ENCODE measurements at regions not wholly inside any gene's neighbourhood (a gene's known extent, or its start where the extent isn't known, plus 50 kb on each side); places are given as distances from the start of the nearest gene placed in this dataset.
A peak's percentile ranks its signal among the peaks of the same experiment; 100 is the strongest.

DNA sequence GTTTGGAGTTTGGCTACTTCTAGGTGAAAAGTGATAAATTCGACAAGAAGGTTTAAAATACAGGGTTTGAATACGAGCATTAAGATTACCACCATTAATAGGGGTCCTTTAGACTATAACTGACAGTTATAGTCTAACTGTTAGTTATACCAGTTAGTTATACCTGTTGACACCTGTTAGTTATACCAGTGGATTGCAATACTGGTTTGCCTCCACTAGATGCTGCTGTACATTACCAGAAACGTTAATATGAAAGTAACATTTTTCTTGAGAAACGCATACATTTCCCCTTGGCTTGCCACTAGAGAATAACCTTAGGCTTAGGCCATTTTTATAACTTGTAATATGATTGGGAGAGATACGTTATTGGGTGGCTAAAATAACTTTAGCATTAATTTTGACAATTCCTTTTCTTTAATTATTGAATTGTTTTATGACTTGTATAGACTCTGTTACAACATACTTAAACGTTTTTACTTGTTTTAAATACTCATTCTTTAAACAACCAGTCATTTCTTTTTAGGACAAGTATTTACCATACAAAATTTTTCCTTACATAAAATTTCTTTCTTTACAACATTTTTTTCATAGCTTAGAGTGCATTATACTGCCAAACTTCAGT is 911.2 kb downstream of the FSTL5 start:
- H3K27me3 ChIP-seq, result no peaks in the 10 kb centered on the region
- no peaks in the 10 kb centered on the region for H3K36me3 ChIP-seq (replicated peaks; ENCODE audit: insufficient read depth, low read depth)
- no peak overlapping the region for H3K27ac ChIP-seq
- H3K79me2 ChIP-seq, result no peaks in the 10 kb centered on the region
- DNase-seq (ENCODE audit: low spot score), result peak; percentile 21
- 66% methylated on average over 6 of the region's 6 CpGs for WGBS (ENCODE audit: low lambda C conversion rate, missing lambda C conversion rate)
- TF ChIP-seq, protein P1, sequence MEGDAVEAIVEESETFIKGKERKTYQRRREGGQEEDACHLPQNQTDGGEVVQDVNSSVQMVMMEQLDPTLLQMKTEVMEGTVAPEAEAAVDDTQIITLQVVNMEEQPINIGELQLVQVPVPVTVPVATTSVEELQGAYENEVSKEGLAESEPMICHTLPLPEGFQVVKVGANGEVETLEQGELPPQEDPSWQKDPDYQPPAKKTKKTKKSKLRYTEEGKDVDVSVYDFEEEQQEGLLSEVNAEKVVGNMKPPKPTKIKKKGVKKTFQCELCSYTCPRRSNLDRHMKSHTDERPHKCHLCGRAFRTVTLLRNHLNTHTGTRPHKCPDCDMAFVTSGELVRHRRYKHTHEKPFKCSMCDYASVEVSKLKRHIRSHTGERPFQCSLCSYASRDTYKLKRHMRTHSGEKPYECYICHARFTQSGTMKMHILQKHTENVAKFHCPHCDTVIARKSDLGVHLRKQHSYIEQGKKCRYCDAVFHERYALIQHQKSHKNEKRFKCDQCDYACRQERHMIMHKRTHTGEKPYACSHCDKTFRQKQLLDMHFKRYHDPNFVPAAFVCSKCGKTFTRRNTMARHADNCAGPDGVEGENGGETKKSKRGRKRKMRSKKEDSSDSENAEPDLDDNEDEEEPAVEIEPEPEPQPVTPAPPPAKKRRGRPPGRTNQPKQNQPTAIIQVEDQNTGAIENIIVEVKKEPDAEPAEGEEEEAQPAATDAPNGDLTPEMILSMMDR (IDR thresholded peaks at IDR 0.05; ENCODE audit: poor library complexity), result peak; percentile 53
- no peak for TF ChIP-seq EZH2 (IDR thresholded peaks at IDR 0.05; ENCODE audit: borderline replicate concordance)
- H3K9me2 ChIP-seq (replicated peaks; ENCODE audit: insufficient read depth), result no peaks in the 10 kb centered on the region
- H3K4me1 ChIP-seq (ENCODE audit: insufficient read depth), result no peaks in the 10 kb centered on the region
- no peak overlapping the region for H3K4me2 ChIP-seq
- H4K20me1 ChIP-seq (ENCODE audit: insufficient read depth, poor library complexity, severe bottlenecking), result no peaks in the 10 kb centered on the region
- no peak overlapping the region for H3K4me3 ChIP-seq
- no peak overlapping the region for H2AFZ ChIP-seq
- no peaks in the 10 kb centered on the region for H3K9me3 ChIP-seq (ENCODE audit: low read depth)

DNA sequence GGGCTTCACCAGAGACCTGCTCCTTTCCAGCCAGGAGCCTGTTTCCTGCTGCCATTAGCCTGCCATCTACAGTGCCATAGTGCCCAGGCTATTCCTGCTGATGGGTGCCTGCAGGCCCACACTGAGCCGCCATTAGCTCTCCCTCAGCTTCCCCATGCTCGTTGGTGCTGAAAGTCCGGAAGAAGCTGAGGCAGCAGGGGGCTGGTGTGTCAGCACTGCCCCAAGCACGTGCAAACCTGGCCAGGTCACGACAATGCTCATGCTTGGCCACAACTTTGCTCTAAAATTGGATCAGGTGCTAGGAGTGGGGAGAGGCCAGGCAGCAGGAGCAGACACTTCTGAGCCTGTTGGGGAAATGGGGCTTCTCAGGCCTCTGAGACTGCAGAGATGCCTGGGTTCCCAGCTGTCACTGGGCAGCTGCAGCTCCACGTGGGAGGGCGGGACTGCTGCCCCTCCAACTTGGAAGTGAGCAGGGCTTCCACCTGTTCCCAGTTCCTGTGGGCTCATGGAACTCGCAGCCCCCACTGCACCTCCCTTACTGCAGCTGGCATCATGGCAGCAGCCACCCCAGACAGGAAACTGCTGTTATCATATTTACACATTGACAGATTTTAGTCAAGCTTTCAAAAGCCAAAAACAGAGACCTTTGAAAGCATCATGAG is 913.9 kb downstream of the FSTL5 start:
- Histone ChIP-seq H3K9me3 (ENCODE audit: low read depth) (no peaks in the 10 kb centered on the region), H3K4me2 (no peak overlapping the region), H3K36me3 (replicated peaks; ENCODE audit: insufficient read depth, low read depth) (no peaks in the 10 kb centered on the region), H3K4me1 (ENCODE audit: insufficient read depth) (no peaks in the 10 kb centered on the region), H2AFZ (no peak overlapping the region), H3K9me2 (replicated peaks; ENCODE audit: insufficient read depth) (no peaks in the 10 kb centered on the region), H4K20me1 (ENCODE audit: insufficient read depth, poor library complexity, severe bottlenecking) (no peaks in the 10 kb centered on the region), H3K4me3 (no peak overlapping the region), H3K79me2 (no peaks in the 10 kb centered on the region), H3K27me3 (no peaks in the 10 kb centered on the region), H3K27ac (no peak overlapping the region)
- no peak for DNase-seq (ENCODE audit: low spot score)
- 91% methylated on average over 8 of the region's 8 CpGs for WGBS (ENCODE audit: low lambda C conversion rate, missing lambda C conversion rate)
- TF ChIP-seq EZH2phosphoT487 (IDR thresholded peaks at IDR 0.05; ENCODE audit: low read depth, severe bottlenecking, unreplicated experiment) (no peak), EZH2 (IDR thresholded peaks at IDR 0.05; ENCODE audit: borderline replicate concordance) (no peak)
- TF ChIP-seq, protein P1 (IDR thresholded peaks at IDR 0.05; ENCODE audit: poor library complexity), result no peak

DNA sequence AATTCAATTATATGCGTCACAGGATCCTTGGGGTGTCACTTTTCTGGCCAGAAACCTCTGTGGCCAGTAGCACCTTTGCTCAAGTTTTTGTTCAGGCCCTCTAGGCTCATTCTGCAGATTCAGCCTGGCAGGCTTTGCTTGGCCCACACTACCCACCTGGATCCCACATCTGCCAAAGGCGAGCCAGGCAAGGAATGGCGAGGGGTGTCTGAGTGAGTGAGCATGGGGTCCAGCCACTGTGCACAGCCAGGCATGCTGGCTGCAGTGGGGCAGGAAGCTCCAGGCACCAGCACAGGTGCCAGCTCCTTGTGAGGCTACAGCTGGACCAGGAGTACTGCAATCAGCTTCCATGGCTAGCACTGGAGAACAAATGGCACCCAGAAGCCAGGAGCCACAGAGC is 914.9 kb downstream of the FSTL5 start:
- TF ChIP-seq EZH2 (IDR thresholded peaks at IDR 0.05; ENCODE audit: borderline replicate concordance) (no peak), EZH2phosphoT487 (IDR thresholded peaks at IDR 0.05; ENCODE audit: low read depth, severe bottlenecking, unreplicated experiment) (no peak)
- TF ChIP-seq, protein P1 (IDR thresholded peaks at IDR 0.05; ENCODE audit: poor library complexity), result no peak
- H3K9me2 ChIP-seq (replicated peaks; ENCODE audit: insufficient read depth), result no peaks in the 10 kb centered on the region

More for the DNA sequence above, 914.9 kb downstream of the FSTL5 start:
- Histone ChIP-seq H3K27ac (no peak overlapping the region), H4K20me1 (ENCODE audit: insufficient read depth, poor library complexity, severe bottlenecking) (no peaks in the 10 kb centered on the region), H3K4me1 (ENCODE audit: insufficient read depth) (no peaks in the 10 kb centered on the region), H2AFZ (no peak overlapping the region), H3K79me2 (no peaks in the 10 kb centered on the region), H3K4me3 (no peak overlapping the region), H3K27me3 (no peaks in the 10 kb centered on the region), H3K4me2 (no peak overlapping the region), H3K9me3 (ENCODE audit: low read depth) (no peaks in the 10 kb centered on the region), H3K36me3 (replicated peaks; ENCODE audit: insufficient read depth, low read depth) (no peaks in the 10 kb centered on the region)
- 98% methylated on average over 3 of the region's 3 CpGs for WGBS (ENCODE audit: low lambda C conversion rate, missing lambda C conversion rate)
- no peak for DNase-seq (ENCODE audit: low spot score)
